ENCODE measurements at regions not wholly inside any gene's neighbourhood (a gene's known extent, or its start where the extent isn't known, plus 50 kb on each side); places are given as distances from the start of the nearest gene placed in this dataset.

DNA sequence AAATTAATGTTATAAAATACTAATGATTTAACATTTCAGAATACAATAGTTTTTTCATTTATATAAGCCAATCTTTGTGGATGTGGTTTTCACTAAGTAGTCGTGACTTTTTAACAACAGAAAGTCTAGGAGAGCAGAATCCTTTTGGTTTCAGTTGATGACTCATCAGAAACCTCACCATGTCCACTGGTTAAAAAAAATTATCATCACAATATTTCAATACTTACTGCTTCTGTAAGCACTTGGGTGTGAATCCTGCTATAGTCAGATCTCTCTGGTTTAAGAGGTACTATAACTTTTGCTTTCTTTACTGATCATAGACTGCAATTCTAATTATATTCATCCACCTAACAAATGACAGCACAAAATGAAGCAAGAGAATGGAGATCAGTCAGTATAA lies 77.2 kb downstream of the MRPS30 start:
- TF ChIP-seq, protein P1, sequence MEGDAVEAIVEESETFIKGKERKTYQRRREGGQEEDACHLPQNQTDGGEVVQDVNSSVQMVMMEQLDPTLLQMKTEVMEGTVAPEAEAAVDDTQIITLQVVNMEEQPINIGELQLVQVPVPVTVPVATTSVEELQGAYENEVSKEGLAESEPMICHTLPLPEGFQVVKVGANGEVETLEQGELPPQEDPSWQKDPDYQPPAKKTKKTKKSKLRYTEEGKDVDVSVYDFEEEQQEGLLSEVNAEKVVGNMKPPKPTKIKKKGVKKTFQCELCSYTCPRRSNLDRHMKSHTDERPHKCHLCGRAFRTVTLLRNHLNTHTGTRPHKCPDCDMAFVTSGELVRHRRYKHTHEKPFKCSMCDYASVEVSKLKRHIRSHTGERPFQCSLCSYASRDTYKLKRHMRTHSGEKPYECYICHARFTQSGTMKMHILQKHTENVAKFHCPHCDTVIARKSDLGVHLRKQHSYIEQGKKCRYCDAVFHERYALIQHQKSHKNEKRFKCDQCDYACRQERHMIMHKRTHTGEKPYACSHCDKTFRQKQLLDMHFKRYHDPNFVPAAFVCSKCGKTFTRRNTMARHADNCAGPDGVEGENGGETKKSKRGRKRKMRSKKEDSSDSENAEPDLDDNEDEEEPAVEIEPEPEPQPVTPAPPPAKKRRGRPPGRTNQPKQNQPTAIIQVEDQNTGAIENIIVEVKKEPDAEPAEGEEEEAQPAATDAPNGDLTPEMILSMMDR (IDR thresholded peaks at IDR 0.05; ENCODE audit: borderline replicate concordance, insufficient read depth, low read depth, low read length) = no peak
- no peak overlapping the region for H3K4me3 ChIP-seq (ENCODE audit: low read depth, low read length)

DNA sequence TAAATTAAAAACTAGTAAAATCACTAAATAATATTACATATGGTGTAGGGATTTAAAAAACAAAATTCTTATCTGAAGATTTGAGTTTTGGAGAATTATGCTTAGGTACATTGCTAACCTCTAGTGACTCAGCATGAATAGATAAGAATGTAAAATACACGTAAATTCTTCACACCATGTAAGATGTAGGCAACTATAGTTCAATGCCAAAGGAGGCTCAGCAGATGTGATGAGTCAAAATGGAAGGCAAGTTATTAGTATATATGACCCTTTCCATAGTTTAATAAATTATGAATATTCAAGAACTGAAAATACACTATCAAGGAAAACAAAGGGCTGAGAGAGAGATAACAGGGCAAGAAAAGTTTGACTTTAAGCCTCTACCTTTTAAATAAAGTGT lies 79.0 kb downstream of the MRPS30 start:
- TF ChIP-seq, protein P1 (IDR thresholded peaks at IDR 0.05; ENCODE audit: borderline replicate concordance, insufficient read depth, low read depth, low read length) = no peak
- H3K4me3 ChIP-seq (ENCODE audit: low read depth, low read length) = no peak overlapping the region

GRCh38 chr5:44888435-44888834 lies 79.7 kb downstream of the MRPS30 start:
- TF ChIP-seq, protein P1 (IDR thresholded peaks at IDR 0.05; ENCODE audit: borderline replicate concordance, insufficient read depth, low read depth, low read length) = no peak
- H3K4me3 ChIP-seq (ENCODE audit: low read depth, low read length) = no peak overlapping the region

DNA sequence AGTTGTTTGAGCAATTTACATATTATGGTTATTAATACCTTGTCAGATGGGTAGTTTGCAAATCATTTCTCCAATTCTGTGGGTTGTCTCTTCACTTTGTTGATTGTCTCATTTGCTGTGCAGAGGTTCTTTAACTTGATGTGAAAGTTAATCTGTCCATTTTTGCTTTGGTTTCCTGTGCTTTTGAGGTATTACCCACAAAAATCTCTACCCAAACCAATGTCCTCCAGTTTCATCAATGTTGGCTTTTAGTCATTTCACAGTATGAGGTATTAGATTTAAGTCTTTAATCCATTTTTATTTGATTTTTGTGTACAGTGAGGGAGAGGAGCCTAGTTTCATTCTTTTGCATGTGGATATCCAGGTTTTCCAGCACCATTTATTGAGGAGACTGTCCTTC lies 82.4 kb downstream of the MRPS30 start:
- no peak overlapping the region for H3K4me3 ChIP-seq (ENCODE audit: low read depth, low read length)

DNA sequence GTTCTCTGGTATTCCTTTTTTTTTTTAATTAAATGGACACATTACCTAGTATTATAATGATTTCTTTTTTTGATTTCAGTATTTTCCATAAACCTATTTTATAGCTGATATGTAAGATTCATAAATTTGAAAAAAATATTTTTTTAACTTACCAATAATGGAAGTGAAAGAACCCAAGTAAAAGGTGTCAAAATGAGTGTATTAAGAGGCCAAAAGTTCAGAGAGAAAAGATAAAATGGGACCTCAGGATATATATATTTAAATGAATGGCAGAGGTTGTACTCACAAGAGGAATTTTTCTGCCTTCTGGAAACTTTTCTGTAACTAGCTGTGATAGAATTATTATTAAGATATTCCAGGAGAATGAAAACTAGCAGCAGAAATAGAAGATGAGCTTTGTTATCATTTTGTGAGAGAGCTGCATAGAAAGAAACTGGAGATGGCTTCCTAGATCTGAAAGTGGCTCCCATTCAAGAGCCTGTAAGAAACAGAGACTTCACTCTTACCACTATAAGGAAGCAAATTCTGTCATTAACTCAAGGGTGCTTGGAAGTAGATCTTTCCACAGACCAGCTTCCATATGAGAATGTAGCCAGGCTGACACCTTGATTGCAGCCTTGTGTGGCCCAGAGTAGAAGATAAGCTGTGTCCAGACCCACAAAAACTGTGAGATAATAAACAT lies 91.7 kb downstream of the MRPS30 start:
- TF ChIP-seq, protein P1 (IDR thresholded peaks at IDR 0.05; ENCODE audit: borderline replicate concordance, insufficient read depth, low read depth, low read length) = no peak
- no peak overlapping the region for H3K4me3 ChIP-seq (ENCODE audit: low read depth, low read length)

More for the DNA sequence above, 82.4 kb downstream of the MRPS30 start:
- TF ChIP-seq, protein P1 (IDR thresholded peaks at IDR 0.05; ENCODE audit: borderline replicate concordance, insufficient read depth, low read depth, low read length) = no peak

- H3K4me3 ChIP-seq (ENCODE audit: low read depth, low read length) = no peak overlapping the region
- TF ChIP-seq, protein P1 (IDR thresholded peaks at IDR 0.05; ENCODE audit: borderline replicate concordance, insufficient read depth, low read depth, low read length) = no peak
Measured at GRCh38 chr5:44907396-44907795, 98.6 kb downstream of the MRPS30 start.

DNA sequence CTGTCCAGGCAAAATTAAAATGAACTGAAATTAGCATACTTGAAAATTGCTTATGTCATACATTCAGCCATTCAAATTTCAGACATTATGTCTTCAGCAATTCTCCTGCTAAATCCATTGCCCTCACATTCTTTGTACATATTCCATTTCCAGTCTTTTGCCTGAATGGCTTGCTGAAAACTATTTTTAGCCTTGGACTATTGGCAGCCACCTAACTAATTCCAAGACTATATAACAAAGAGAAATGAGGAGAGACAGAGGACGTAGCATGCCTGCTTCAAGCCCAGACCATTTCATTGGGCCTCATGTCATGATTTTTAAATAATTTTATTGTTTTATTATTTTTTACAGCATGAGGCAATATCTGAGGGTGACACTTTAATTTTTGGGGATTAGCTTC lies 100.3 kb downstream of the MRPS30 start:
- no peak overlapping the region for H3K4me3 ChIP-seq (ENCODE audit: low read depth, low read length)
- TF ChIP-seq, protein P1 (IDR thresholded peaks at IDR 0.05; ENCODE audit: borderline replicate concordance, insufficient read depth, low read depth, low read length) = no peak
